ENCODE measurements at regions not wholly inside any gene's neighbourhood (a gene's known extent, or its start where the extent isn't known, plus 50 kb on each side); places are given as distances from the start of the nearest gene placed in this dataset.
"Not testable (repeated sequence)": the region's sequence is repeated elsewhere in the genome, so short reads cannot be mapped to it uniquely, and the experiment has no call there.

DNA sequence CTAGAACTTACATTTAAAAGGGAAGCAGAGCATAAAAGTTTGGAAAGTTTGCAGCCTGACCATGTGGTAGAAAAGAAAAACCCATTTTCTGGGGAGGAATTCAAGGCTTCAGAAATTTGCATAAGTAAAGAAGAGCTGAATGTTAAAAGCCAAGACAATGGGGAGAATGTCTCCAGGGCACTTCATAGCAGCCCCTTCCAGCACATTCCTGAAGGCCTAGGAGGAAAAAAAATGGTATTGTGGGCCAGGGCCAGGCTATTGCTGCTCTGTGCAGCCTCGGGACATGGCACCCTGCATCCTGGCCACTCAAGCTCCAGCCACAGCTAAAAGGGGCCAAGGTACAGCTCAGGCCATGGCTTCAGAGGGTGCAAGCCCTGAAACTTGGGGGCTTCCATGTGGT lies 474.2 kb upstream of the MDGA2 start:
- not testable (repeated sequence) for DNase-seq

DNA sequence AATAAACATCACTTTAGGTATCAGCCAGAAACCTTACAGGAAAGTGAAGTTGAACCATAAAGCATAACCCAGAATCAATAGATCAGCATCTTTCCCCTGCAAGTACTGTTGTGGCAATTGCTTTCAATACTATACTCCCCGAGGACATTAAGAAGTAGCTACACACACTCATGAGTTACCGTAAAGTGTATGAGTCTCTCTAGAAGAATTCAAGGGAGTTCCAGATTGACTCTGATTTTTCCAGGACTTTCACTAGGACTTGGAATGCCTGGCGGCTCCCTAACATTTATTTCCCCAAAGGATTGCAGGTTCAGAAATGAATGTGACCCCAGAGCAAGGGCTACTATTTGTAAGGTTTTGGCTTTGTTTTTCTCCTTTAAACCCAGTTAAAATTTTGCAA lies 465.4 kb upstream of the MDGA2 start:
- DNase-seq: no peak

DNA sequence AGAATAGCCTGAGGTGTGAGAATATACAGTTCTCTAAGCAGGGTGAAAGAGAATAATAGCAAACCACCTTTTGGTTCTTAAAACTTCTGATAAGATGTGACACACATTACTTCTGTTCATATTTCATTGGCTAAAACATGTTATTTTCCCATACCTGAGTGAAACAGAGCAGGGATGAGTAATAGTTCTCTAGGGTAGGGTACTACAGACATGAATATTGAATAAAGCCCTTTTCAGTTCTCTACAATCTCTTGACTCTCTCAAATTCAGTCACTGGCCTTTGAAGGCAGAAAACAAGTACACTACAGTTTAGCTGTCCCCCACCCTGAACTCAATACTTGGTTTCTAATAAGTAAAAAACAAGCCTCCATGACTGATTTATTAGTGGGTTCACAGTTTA lies 454.1 kb upstream of the MDGA2 start:
- no peak for DNase-seq

DNA sequence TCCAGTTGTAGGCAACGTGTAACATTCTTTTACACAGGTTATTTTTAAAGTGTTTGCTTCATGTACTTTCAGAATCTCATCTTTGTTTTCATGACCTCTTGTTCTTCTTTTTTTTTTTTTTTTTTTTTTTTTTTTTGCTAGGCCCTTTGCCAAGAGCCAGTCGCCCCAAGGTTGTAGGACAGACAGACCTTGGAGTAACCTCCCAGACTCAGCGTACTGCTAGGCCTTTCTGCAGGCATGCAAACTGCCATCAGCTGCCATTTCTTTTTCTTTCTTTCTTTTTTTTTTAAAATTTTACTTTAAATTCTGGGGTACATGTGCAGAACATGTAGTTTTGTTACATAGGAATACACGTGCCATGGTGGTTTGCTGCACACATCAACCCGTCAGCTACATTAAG lies 452.3 kb upstream of the MDGA2 start:
- DNase-seq: no peak

DNA sequence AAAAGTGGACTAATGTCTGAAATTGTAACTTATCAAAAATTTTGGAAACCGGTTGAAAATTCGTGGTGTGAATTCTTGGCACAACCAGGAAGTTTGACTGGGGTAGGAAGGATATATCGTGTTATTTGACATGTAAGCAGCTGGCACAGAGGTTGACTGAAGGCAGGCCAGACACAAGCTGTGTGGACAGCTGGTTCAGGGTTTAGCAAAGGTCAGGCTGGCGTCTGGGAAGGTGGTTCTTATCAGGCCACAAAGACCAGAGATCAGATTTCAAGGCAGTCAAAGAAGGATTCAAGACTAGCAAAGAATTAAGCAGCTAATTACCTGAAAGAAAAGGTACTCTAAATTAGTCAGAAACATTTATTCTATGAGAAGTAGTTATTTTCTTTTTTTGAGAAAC lies 450.2 kb upstream of the MDGA2 start:
- peak; percentile 1 for DNase-seq

DNA sequence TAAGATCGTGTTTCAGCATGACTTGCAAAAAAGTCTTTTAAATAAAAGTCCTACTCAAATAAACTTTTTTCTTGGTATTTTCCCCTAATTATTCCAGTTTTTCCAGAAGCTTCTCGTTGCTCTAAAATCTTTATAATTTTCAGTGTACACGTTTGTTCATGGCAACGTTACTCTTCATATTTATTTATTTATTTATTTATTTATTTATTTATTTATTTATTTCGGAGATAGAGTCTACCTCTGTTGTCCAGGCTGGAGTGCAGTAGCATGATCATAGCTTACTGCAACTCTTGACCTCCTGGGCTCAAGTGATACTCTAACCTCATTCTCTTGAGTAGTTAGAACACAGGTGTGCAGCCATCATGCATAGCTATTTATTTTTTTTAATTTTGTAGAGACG lies 438.3 kb upstream of the MDGA2 start:
- DNase-seq: no peak

DNA sequence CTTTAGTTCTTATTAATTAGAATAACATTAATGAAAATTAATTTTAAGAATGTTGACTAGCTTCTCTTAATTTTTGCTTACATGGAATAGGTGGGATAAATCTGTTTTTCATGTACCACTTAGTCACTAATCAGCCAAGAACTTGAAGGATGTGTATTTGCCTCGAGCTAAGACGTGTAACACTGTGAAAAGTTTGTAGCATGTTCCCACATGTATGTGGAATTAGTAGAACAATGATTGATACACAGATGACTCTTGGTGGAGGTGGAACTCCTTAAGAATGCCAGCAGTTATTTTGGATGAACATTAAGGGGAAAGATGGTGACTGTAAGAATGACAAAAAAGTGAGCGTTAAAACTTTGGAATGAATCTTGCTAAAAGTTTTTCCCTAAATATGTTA lies 435.7 kb upstream of the MDGA2 start:
- DNase-seq: no peak

DNA sequence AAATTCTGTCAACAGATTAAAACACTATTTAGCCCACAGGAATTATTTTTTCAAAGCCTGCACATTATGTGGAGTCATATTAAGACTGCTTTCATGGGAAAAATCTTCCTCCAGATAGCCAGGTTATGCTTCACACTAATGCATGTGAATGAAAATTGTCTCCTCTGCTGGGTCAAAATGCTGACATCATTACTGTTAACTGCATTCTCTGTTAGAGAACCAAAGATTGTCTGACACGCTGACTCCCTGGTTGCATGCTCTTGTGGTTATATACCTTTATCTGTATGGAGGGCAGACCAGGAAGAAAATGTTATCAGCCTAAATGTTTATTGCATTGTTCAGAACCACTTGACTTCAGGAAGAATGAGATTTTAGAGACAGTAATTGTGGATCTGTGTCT lies 432.2 kb upstream of the MDGA2 start:
- no peak for DNase-seq

DNA sequence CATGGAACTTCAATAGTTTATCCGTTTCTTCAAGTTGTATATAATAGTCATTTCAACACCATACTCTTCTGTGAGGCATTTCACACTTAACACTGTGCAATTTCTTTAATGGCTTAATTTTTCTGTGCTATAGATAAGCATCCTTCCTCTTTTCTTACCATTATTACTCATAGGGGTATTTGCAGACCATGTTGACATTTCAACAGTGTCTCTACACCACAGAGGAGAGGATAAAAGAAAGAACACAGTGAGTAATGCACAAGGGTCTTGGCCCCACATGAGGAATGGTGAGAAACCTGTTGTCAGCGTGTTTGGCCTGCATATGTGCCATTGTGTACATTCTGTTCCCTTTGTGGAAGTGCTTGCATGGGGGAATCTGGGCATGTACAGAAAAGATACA lies 421.5 kb upstream of the MDGA2 start:
- no peak for DNase-seq

DNA sequence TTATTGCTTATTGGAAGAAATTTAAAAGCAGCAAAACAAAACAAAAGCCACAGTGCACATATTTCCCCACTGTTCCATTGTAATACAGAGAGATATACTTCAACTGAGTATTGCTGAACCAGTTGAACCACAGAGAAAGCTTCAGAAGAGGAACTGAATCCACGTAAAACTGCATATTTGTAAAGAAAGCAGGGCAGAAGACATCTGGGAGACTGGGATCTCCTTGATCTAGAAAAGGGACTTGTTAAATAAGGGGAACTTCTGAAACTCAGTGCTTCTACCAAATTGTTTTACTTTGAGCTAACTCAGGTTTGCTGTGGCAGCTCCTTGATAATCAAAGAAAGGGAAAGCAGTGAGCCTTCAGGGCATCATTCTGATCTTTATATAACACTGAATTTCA lies 411.1 kb upstream of the MDGA2 start:
- no peak for DNase-seq

DNA sequence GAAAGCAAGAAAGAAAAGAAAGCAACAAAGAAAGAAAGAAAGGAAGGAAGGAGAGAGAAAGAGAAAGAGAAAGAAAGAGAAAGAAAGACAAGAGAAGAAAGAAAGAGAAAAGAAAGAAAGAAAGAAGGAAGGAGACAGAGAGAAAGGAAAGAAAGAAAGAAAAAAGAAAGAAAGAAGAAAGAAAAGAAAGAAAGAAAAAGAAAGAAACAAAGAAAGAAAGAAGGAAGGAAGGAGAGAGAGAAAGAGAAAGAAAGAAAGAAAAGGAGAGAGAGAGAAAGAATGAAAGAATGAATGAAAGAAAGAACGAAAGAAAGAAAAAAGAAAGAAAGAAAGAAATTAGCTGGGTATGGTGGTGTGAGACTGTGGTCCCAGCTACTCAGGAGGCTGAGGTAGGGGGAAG lies 400.1 kb upstream of the MDGA2 start:
- DNase-seq: no peak

DNA sequence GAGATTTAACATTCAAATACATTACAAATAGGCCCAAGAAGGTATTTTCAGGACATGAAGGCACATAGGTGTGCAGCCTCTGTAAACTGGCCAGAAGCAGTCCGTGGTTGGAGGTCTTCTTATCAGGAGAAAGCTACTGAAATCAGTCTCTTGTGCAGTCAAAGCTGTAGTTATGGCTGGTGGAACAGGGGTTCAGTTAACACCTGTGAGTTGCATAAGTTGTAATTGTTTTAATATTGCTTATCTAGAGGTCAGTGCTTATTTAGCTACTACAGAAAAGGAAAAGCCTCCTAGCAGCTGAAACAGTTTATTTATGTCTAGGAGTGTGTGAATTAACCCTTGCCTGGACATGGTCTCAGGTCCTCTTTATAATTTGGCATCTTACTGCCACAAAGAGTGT lies 377.6 kb upstream of the MDGA2 start:
- DNase-seq: no peak

DNA sequence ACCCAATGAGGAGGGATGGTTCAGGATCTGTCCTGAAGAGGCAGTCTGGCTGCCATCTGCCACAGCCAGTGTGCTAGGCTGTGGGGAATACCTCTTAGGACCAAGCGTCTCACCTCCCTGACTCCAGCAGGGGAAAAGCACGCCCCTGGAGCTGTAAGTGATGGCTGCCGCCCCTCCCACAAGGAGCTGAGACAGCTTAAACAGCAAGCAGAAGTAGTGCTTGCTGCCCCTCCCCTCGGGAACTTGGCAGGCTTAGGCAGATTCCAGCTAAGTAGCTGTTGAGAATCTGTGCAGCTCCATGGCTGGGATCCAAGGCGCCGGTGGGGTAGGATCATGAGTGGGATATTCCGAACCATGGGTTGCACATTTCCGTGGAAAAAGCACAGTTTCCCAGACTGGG lies 360.4 kb upstream of the MDGA2 start:
- peak; percentile 2 for DNase-seq

DNA sequence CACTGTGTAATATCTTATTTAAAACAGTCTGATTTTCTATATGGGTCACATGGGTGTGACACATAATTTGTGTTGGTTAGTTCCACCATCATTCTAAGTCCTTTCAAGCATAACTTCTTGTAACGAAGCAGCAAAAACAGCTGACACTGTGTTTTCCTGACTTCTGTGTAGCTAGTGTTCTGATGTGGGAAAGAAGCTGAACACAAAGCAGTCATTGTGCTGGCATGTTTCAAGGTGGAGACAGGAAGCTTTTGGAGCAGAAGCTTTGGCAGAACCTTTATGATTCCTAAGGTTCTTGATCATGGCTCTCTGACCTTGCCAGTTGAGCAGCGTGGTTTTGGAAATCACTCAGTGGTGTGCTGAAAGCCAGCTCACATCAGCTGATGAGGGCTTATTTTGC lies 351.7 kb upstream of the MDGA2 start:
- no peak for DNase-seq

DNA sequence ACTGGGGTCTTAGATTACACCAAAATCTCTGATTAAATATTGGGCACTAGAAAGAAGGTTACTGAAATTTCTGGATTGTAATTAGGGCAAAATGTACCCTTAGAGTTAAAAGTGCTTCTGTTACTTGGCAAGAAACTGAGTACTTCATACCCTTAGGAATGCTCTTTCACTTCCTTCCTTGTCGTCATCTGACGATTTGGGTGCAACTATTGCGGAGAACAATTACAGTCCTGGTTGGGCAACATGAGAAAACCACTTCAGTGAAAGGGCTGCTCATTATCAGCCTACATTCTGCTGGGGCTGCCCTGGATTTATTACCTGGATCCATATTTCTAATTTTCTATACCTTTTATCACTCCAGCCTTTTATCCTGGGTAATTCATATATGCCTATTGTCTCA lies 348.5 kb upstream of the MDGA2 start:
- DNase-seq: no peak

DNA sequence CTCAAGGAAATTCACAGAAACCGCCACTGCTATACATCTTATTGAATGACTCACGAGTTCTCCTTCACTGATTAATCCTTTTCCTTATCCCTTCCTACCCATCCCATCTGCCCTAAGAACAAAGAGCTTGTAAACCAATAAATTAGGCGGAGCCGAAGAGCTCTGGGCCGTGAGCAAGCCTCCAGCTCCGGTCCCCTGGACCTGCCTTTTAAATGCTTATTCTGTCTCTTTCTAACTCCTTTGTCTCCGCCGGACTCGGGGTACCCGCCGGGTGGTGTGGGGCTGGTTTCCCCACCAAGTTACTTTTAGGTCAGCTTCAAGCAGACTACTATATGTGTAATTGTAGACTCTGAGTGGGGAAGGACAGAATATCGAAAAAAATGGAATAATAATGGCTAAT lies 336.1 kb upstream of the MDGA2 start:
- DNase-seq: not testable (repeated sequence)

DNA sequence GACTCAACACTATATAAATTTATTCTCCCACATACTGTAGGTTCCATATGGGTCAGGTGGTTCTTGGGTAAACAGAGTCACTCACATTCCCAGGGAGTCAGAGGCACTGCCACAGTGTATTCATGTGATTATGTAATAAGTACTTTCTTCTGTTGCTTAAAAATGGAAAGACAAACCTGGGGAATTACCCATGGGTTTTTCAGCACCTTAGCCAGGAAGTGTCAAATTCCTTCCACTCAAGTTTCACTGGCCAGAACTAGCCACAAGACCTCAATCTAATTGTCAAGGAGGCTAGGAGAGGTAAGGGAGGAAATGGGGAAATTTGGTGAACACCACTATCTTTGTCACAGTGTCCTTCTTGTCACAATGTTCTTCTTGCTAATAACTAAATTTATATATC lies 333.2 kb upstream of the MDGA2 start:
- DNase-seq: no peak

DNA sequence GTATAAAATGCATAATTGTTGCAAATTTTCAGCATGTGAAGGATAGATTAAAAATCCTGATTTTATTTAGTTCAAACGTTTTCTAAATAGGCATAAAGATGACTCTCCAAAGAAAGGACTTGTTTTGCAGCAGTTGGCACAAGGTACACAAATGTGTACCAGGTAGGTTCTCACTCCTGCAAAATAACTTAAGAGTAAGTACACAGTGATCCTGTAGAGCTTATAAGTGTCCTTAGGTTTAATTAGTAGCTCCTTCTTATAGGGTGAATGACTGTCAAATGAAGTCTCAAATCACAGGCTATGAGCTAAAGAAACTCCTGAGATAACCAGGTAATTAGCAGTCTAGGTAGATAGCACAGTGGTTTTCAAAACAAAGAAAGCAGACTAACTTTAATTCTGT lies 330.6 kb upstream of the MDGA2 start:
- DNase-seq: no peak

DNA sequence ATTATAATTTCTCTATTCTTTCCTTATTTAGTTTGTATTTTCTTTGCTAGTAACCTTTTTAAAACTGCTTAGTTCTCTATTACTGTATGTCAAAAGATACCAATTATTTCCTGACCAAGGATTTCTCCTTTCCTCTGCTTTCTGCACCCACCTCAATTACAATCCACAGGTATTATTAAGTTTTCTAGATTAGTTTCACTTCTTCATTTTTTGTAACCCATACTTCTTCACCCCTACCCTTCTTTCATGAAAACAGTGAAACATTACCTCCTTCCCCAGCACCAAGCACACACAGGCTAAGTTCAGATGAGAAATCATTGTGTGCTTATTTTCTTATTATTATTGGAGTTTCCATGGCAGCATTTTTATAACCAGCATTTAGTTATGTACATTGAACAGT lies 318.5 kb upstream of the MDGA2 start:
- no peak for DNase-seq

DNA sequence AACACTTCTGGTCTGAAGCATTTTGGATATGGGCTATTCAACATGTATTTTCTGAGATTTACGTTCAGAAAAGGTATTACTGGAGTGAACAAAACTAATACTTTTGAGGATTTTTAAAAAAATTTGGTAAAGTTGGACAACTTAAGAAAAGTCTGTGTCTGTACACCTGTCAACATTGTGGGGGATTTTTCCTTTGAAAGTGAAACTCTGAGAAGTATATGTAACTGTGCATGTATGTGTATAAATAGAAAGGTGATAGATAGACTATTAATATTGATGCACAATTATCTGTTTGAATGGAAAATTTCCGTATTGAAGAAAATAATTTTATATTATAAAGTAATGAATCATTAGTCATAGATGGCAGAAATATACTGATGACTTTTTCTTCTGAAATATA lies 312.8 kb upstream of the MDGA2 start:
- DNase-seq: no peak

DNA sequence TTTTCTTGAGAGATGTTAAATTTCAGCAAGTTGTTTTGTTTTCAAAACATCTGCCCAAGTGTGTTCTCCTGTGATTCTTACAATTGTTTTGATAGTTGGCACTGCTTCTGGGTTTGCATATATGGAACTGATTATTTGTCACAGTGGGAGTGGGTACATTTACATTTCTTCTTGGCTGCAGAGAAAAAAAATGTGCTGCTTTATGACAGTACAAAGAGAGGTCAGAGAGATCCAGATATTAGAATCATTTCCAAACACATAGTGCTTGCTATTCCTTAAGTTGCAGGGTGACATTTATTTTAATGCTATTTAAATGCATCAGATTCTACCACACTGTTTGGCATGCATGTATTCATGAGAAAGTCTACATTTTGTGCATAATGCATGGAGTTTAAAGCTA lies 303.5 kb upstream of the MDGA2 start:
- no peak for DNase-seq

DNA sequence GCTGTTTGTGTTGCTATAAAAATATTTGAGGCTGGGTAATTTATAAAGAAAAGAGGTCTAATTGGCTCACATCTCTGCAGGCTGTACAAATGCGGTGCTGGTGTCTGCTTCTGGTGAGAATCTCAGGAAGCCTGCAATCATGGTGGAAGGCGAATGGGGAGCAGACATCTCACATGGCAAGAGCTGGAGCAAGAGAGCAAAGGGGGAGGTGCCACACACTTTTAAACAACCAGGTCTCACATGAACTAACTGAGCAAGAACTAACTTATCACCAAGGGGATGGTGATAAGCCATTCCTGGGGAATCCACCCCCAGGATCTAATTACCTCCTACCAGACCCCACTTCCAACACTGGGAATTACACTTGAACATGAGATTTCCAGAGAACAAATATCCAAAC lies 300.7 kb upstream of the MDGA2 start:
- no peak for DNase-seq

DNA sequence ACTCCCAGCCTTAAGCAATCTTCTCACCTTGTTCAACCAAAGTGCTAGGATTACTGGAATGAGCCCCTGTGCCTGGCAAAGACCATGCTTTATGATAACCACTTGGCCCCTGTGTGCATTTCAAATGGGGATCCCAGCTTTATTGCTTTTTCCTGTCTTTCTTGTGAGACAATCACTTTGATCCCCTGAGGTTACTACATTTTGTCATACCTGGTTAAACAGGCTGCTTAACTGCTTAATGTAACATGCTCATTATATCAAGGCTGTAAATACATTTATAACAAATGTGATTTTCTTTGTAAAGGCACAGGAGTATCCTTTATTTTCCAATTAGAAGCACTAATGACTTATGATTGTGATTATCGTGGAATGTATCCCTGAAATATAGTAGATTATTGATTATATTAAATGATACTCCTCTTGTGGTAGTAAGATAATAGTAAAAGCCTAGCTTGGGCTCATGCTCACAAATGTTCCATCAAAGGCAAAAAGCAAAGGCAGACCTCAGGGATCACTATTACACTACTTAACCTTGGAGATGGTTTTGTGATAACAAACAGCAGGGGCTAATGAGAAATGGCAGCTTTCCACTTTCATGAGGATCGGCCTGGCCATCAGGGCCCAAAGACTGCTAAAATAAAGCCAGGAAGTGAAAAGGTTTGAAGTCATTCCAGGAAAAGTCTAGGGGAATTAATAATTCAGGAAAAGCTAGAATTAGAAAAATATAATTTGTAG lies 290.8 kb upstream of the MDGA2 start:
- DNase-seq: no peak

DNA sequence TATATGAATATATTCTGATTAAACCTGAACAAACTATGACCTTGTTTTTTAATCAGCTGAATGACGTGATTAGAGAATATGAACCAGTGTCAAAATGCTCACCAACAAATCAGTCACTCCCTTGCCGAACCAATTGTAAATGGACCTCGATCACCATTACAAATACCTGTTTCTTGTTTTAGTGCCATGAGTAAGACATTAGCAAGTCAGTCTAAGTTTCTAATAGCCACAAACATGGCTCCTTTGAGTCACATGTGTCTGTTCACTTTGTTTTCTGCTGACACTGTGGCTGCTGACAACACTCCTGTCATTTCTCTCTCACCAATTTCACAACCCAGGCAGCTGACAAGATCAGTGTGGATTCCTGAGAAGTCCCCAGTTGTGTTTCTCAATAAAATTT lies 286.2 kb upstream of the MDGA2 start:
- DNase-seq: no peak

DNA sequence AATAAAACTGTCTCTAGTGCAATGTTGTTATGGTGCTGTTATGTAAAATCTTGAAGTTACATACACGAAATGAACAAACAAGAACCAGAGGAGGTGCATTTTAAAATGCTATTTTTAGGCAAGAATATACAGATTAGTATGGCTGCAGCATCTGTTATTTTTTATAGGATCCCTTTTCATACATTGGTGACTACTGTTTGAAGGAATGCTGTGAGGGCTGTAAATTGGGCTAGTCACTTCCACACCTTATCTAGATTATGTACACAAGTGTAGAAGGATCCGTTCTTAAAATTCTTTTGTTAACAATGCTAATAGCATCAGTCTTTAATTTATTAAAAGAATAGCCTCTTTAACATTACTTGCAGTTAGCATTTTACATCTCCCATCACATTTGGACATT lies 284.3 kb upstream of the MDGA2 start:
- DNase-seq: no peak

DNA sequence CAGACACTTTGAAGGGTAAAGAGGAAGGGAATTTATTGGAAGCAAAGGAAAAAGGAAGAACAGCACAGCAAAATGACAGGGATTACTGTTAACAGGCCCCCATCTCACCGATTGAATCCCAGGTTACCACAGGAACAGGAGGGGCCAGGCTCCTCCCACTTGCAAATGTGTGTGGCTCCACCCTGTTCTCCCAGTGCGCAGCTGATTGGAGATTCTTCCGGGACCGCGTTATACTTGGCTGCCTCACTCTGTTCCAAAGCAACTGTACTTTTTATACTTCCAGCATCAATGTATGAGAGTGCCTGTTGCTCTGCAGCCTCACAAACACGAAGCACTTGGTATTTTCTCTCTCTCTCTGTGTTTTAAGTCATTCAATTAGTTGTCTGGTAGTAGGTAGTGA lies 273.6 kb upstream of the MDGA2 start:
- no peak for DNase-seq

All from NCI-H2171 treated with DMSO at 0.1 percent for 48 hours (cell line).